LNCAP (cell line): ENCODE measurements at regions not wholly inside any gene's neighbourhood (a gene's known extent, or its start where the extent isn't known, plus 50 kb on each side); places are given as distances from the start of the nearest gene placed in this dataset.

Source experiments
- TF ChIP-seq, protein P1 (sequence below): fragments of 450-650 bp; IDR thresholded peaks from 2 replicates; pipeline ENCODE4 v1.5.1; 2017; ENCODE audit warnings: mild to moderate bottlenecking

DNA sequence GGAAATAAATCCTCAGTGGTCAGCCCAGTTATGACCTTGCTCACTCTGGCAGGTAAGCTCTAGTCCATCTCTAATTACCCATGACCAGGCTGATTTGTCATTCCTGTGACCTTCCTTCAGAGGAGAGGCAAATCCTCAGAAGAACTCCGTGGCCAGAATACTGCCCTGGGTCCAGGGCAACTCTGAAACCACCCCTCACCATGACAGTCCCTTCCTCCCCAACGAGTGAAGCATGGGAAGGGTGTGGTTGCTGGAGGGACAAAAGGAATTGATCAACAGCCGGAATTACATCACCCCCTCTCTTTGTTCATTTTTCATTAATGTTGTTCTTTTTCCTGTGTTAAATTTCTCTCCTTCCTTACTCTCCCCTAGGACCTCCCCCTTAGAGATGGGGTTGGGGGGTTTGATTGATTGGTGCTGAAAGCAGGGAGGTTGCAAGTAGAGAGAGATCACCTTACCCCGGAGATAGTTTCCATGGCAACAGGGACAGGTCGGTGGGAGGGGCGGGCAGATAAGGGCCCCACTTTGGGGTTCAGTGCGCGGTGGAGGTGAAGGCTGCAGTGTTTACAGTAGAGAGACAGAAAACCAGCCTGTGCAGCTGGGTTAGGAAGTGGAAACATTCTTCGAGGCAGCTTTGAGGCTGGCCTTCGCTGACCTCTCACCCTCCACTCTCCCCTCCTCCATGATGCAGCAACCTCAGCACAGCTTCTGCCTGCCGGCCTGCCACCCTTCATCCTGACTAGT lies 647.4 kb downstream of the BCOR start:
- TF ChIP-seq, protein P1, sequence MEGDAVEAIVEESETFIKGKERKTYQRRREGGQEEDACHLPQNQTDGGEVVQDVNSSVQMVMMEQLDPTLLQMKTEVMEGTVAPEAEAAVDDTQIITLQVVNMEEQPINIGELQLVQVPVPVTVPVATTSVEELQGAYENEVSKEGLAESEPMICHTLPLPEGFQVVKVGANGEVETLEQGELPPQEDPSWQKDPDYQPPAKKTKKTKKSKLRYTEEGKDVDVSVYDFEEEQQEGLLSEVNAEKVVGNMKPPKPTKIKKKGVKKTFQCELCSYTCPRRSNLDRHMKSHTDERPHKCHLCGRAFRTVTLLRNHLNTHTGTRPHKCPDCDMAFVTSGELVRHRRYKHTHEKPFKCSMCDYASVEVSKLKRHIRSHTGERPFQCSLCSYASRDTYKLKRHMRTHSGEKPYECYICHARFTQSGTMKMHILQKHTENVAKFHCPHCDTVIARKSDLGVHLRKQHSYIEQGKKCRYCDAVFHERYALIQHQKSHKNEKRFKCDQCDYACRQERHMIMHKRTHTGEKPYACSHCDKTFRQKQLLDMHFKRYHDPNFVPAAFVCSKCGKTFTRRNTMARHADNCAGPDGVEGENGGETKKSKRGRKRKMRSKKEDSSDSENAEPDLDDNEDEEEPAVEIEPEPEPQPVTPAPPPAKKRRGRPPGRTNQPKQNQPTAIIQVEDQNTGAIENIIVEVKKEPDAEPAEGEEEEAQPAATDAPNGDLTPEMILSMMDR = no peak

DNA sequence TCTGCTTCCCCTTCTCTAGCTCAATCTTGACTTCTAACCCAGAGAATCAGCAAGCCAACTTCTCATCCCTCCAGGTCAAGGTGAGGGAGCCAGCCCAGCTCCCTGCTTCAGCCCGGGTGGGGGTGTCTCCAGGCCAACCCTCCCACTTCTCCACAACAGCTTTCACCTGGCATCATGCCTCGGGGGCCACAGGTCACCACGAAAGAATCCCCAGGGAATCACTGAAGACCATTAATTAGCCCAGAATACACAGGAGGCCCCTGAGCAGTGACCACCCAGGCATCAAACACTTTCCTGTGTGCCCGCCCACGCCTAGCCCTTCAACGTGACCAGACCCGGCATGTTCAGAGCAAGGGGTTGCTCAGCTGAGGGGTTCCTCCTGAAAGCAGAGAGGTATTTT lies 646.7 kb downstream of the BCOR start:
- TF ChIP-seq, protein P1 = no peak

DNA sequence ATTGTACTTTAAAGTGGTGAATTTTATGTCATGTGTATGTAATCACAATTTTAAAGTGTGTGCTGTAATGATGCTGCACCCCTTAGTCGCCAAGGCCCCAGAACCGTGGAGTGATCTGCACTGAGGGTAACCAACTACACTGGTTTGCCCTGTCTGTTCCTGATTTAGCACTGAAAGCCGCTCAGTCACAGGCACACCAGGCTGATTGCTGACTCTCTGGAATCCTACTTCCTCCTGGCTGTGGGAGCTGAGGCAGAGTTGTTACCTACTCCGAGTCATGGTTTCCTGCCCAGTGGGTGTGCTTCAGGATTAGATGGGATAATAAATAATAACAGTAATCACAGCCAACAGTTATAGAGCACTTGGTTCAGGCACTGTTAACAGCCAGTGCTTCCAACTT lies 645.4 kb downstream of the BCOR start:
- TF ChIP-seq, protein P1 = no peak

DNA sequence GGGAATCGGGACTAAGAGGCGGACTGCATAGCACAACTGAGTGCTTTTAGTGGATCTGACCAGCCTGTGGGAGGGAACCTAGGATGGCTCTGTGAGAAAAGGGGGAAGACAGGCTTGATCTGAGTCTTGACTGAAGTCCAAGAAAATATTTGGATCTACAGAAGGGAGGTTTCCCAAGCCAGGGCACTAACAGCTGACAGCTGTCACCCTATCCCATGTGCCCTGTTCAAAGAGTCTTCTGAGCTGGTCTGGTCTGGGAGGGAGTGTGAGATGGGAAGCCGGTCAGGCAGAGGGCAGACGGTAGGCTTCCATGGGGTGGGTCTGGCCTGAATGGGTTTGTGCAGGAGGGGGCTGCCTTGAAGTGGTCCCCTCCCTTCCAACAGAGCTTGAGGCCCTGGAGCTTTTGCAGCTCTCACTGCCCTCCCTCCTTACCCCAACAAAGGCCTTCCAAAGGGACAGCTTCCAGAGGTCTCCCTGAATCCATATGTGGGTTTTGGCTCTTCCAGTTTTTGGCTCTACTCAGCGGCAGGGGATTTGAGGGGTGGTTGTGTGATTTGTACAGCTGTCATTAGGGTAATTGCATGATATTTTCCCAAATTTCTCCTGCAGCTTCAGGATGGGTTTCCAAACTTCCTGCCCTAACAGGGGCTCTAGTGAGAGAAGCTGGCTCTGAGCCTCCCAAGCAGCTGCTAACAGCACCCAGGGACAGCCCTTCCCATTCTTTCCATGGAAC lies 643.7 kb downstream of the BCOR start:
- TF ChIP-seq, protein P1 = no peak

DNA sequence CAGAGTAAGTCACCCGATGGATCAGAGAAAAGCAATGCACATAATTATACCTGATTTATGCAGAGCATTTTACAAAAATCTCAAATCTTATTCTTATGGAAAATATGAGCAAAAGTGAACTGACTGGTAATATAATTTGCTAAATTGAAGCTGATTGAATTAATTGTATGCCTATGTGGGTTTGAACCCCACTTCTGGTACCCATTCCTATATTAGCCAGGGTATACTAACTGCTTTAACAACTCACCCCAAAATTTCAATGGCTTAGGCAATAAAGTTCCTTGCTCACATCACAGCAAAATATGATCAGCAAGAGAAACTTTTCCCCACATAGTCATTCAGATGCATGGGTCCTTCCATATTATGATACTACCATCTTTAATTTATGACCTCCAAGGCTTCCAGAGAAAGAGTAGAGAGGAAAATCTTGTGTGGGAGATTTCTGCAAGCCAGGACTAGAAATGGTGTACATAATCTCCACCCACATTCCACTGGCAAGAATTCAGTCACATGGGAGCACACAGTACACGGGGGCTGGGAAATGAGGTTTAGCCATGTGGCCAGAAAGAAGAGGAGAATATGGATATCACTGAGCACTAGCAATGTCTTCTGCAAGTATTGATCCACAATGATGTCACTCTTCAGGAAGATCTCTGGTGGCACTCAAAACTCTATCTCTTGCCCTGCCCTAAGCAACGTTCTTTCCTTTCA lies 640.7 kb downstream of the BCOR start:
- TF ChIP-seq, protein P1 = no peak

DNA sequence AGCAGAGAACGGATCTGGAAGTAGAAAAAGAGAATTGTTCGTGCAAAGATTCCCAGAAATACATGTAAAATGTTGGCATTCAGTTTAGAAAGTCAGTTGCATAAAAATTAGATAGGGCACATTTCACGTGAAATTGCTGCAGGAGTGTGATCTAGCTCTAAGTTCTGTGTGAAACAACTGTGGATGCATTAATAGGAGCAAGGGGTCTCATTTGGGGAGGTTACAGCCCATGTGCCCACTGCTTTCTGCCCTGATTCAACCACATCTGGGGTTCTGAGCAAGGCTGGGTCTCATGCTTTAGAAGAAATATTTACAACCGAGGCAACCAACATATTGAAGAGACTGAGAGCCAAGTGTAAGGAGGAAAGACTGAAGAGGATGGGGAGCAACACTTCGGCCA lies 639.0 kb downstream of the BCOR start:
- TF ChIP-seq, protein P1 = no peak

DNA sequence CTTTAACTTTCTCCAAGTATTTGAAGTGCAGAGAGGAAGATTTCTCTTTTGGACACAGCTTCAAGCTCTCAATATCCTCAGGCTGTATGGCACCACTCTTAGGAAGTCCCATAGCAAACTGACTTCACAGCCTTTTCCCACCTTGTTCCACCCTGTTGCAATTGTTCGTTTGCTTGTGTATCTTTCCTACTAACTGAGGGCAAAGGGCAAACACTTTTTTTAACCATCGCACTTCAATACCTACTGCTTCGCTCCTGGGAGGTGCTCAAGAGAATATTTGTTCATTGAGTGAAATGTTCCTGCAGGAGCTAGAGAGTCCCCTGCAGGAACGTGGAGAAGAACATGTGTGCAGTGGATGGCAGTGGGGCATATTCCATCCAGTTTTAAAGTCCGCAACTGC lies 638.6 kb downstream of the BCOR start:
- TF ChIP-seq, protein P1 = no peak
